ENCODE measurements at regions not wholly inside any gene's neighbourhood (a gene's known extent, or its start where the extent isn't known, plus 50 kb on each side); places are given as distances from the start of the nearest gene placed in this dataset.
A peak's percentile ranks its signal among the peaks of the same experiment; 100 is the strongest.

DNA sequence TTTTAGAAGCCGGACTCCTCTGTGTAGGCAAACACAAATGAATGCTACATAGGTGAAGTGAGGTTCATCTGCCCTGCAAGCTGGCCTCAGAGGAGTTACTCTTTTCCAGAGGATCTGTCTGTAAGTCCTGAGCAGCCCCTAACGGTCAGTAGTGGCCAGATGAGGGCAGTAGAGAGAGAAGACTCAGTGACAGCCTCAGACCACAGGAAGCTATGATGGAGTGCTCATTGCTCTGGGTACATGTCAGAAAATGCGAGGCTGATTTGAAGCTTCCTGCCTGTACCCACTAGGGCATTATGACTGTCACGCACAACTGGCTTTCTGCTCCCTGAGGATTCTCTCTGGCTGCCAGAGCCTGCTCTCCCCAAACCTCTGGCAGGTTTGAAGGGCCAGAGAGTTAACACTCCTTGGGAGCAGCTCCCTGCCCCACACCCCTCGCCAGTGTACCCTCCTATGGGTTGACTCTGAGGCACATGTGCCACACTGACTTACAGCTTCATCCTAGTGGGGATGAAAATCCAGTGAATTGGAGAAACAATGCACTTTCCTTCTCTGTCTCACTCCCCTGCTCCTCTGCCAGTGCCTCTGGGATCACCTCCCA, 141.5 kb downstream of the GABRG2 start:
- TF ChIP-seq, protein P1, sequence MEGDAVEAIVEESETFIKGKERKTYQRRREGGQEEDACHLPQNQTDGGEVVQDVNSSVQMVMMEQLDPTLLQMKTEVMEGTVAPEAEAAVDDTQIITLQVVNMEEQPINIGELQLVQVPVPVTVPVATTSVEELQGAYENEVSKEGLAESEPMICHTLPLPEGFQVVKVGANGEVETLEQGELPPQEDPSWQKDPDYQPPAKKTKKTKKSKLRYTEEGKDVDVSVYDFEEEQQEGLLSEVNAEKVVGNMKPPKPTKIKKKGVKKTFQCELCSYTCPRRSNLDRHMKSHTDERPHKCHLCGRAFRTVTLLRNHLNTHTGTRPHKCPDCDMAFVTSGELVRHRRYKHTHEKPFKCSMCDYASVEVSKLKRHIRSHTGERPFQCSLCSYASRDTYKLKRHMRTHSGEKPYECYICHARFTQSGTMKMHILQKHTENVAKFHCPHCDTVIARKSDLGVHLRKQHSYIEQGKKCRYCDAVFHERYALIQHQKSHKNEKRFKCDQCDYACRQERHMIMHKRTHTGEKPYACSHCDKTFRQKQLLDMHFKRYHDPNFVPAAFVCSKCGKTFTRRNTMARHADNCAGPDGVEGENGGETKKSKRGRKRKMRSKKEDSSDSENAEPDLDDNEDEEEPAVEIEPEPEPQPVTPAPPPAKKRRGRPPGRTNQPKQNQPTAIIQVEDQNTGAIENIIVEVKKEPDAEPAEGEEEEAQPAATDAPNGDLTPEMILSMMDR (IDR thresholded peaks at IDR 0.05; ENCODE audit: low read depth, low read length, missing control alignments), result peak; percentile 29
- in situ Hi-C loops (cut with HindIII; ENCODE audit: low sequenced_read_pairs), result no loop called here
- no peak for DNase-seq (ENCODE audit: low read depth)
- H3K4me3 ChIP-seq (ENCODE audit: low read depth, low read length), result no peak overlapping the region

- TF ChIP-seq, protein P1 (IDR thresholded peaks at IDR 0.05; ENCODE audit: low read depth, low read length, missing control alignments), result no peak
- no peak for DNase-seq (ENCODE audit: low read depth)
- in situ Hi-C loops (cut with HindIII; ENCODE audit: low sequenced_read_pairs), result no loop called here
- no peak overlapping the region for H3K4me3 ChIP-seq (ENCODE audit: low read depth, low read length)
Observed at GRCh38 chr5:162214551-162214950, 147.0 kb downstream of the GABRG2 start.

- TF ChIP-seq, protein P1 (IDR thresholded peaks at IDR 0.05; ENCODE audit: low read depth, low read length, missing control alignments), result no peak
- in situ Hi-C loops (cut with HindIII; ENCODE audit: low sequenced_read_pairs), result no loop called here
- H3K4me3 ChIP-seq (ENCODE audit: low read depth, low read length), result no peak overlapping the region
- DNase-seq (ENCODE audit: low read depth), result no peak
Observed at GRCh38 chr5:162217037-162217436, 149.5 kb downstream of the GABRG2 start.

DNA sequence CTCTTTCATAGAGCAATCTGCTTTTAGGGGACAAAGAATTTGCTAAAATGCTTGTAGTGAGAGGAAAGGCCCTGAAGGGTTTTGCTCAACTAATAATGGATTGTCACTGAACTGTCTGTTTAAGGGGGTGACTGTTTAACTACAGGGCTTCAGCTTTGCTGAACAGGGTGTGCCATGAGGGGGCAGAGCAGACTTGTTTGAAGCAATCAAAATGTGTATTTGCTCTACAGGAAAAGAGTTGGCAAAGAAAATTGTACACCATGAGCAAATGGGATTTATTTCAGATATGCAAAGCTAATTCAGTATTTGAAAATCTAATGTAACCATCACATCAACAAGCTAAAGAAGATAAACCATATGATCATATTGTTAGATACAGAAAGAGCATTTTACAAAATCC, 154.3 kb downstream of the GABRG2 start:
- TF ChIP-seq, protein P1 (IDR thresholded peaks at IDR 0.05; ENCODE audit: low read depth, low read length, missing control alignments), result no peak
- H3K4me3 ChIP-seq (ENCODE audit: low read depth, low read length), result no peak overlapping the region
- in situ Hi-C loops (cut with HindIII; ENCODE audit: low sequenced_read_pairs), result no loop called here
- DNase-seq (ENCODE audit: low read depth), result no peak

GRCh38 chr5:162227075-162227474, 159.5 kb downstream of the GABRG2 start:
- DNase-seq (ENCODE audit: low read depth), result no peak
- TF ChIP-seq, protein P1 (IDR thresholded peaks at IDR 0.05; ENCODE audit: low read depth, low read length, missing control alignments), result no peak
- no peak overlapping the region for H3K4me3 ChIP-seq (ENCODE audit: low read depth, low read length)
- in situ Hi-C loops (cut with HindIII; ENCODE audit: low sequenced_read_pairs), result no loop called here

GRCh38 chr5:162230348-162230747, 162.8 kb downstream of the GABRG2 start:
- in situ Hi-C loops (cut with HindIII; ENCODE audit: low sequenced_read_pairs), result no loop called here
- DNase-seq (ENCODE audit: low read depth), result no peak
- H3K4me3 ChIP-seq (ENCODE audit: low read depth, low read length), result no peak overlapping the region
- TF ChIP-seq, protein P1 (IDR thresholded peaks at IDR 0.05; ENCODE audit: low read depth, low read length, missing control alignments), result no peak
